Testis (tissue), 2 donors: ENCODE measurements at regions not wholly inside any gene's neighbourhood (a gene's known extent, or its start where the extent isn't known, plus 50 kb on each side); places are given as distances from the start of the nearest gene placed in this dataset.

Experiments used
- POLR2A ChIP-seq: fragments of 450-650 bp; IDR thresholded peaks from one replicate; pipeline ENCODE4 v1.6.1; 2017; ENCODE audit warnings: antibody characterized with exemption, mild to moderate bottlenecking, moderate library complexity
- TF ChIP-seq, protein P1 (sequence below), 3 experiments: fragments of 450-650 bp in 2 of 3; fragments of 200-600 bp in 1 of 3; sonication (generic) in 1 of 3; IDR thresholded peaks; one replicate each; pipeline ENCODE4 v1.5.1; 2016 to 2019; ENCODE audit warnings: antibody characterized with exemption in 3 of 3, mild to moderate bottlenecking in 2 of 3, moderate library complexity in 1 of 3

DNA sequence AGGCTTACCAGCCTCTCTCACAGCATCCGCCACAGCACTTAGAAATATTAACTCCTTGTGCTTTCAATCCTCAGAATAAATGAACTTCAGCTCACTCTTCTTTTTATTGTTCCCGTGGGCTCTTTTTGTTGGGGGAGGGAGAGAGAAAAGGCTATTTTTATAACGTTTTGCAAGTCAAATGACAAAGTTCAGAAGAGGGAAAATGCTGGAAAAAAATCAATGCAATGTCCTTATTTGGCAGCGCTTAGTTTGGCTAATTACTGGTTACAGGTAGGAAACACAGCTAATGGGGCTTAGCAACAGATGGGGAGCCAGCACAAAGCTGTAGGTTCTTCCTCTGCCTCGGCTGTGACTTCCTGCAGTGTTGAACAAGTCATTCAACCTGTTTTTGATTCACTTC, 1067.0 kb upstream of the MAP3K7 start:
- TF ChIP-seq, protein P1, sequence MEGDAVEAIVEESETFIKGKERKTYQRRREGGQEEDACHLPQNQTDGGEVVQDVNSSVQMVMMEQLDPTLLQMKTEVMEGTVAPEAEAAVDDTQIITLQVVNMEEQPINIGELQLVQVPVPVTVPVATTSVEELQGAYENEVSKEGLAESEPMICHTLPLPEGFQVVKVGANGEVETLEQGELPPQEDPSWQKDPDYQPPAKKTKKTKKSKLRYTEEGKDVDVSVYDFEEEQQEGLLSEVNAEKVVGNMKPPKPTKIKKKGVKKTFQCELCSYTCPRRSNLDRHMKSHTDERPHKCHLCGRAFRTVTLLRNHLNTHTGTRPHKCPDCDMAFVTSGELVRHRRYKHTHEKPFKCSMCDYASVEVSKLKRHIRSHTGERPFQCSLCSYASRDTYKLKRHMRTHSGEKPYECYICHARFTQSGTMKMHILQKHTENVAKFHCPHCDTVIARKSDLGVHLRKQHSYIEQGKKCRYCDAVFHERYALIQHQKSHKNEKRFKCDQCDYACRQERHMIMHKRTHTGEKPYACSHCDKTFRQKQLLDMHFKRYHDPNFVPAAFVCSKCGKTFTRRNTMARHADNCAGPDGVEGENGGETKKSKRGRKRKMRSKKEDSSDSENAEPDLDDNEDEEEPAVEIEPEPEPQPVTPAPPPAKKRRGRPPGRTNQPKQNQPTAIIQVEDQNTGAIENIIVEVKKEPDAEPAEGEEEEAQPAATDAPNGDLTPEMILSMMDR (IDR thresholded peaks at IDR 0.05) = no peak
- TF ChIP-seq POLR2A = no peak
